ENCODE measurements at regions not wholly inside any gene's neighbourhood (a gene's known extent, or its start where the extent isn't known, plus 50 kb on each side); places are given as distances from the start of the nearest gene placed in this dataset.

GRCh38 chr5:5885782-5886181, 463.3 kb downstream of the ICE1 start:
- no peak for TF ChIP-seq CTCF (conservative IDR thresholded peaks at IDR 0.05; ENCODE audit: low read depth, low read length)
- no peak for TF ChIP-seq EZH2phosphoT487 (IDR thresholded peaks at IDR 0.05; ENCODE audit: borderline replicate concordance, low read length)
- no peak for TF ChIP-seq EZH2 (IDR thresholded peaks at IDR 0.05; ENCODE audit: low read length, unreplicated experiment)

Measured in PC-3 (cell line).